Brain microvascular endothelial cell (primary cell): ENCODE measurements at regions not wholly inside any gene's neighbourhood (a gene's known extent, or its start where the extent isn't known, plus 50 kb on each side); places are given as distances from the start of the nearest gene placed in this dataset.

ENCODE experiments used
- DNase-seq: peaks from one replicate; pipeline ENCODE4 v3.0.0-alpha.2; 2020
- H3K27ac ChIP-seq: fragments of 250-450 bp; sonication (Bioruptor Pico); 2 replicates; pipeline ENCODE4 v1.5.1; 2020; ENCODE audit warnings: mild to moderate bottlenecking, moderate library complexity
- H3K27me3 ChIP-seq: fragments of 250-450 bp; sonication (Bioruptor Pico); replicated peaks from 2 replicates; pipeline ENCODE4 v1.5.1; 2020; ENCODE audit warnings: mild to moderate bottlenecking
- H3K36me3 ChIP-seq: fragments of 250-450 bp; sonication (Bioruptor Pico); replicated peaks from 2 replicates; pipeline ENCODE4 v1.5.1; 2020; ENCODE audit warnings: mild to moderate bottlenecking
- H3K4me3 ChIP-seq: 2 replicates; pipeline ENCODE4 v1.5.1; 2011; ENCODE audit warnings: low read depth, mild to moderate bottlenecking, control low read depth, low read length, moderate library complexity
- CTCF ChIP-seq: IDR thresholded peaks from 2 replicates; pipeline ENCODE4 v1.5.1; 2011; ENCODE audit warnings: low read depth, mild to moderate bottlenecking, moderate library complexity, low read length, control low read depth, inconsistent platforms; ENCODE audit errors: missing control alignments
- in situ Hi-C: cut with HindIII; loops from 2 replicates; pipeline ENCODE4 v1.10.0; 2017; ENCODE audit warnings: low sequenced_read_pairs, low pct_ligation_motif_present

- no peak for DNase-seq
- in situ Hi-C loops: no loop called here
- H3K27ac ChIP-seq: no peak overlapping the region
- H3K36me3 ChIP-seq: no peaks in the 10 kb centered on the region
- peaks cover 4% of the 10 kb centered on the region for H3K27me3 ChIP-seq
- H3K4me3 ChIP-seq: no peak overlapping the region
- no peak for TF ChIP-seq CTCF
These were observed 519.4 kb downstream of the SHQ1 start for GRCh38 chr3:72328755-72329277.

GRCh38 chr3:72327008-72327407 lies 521.2 kb downstream of the SHQ1 start:
- no peaks in the 10 kb centered on the region for H3K36me3 ChIP-seq
- in situ Hi-C loops: no loop called here
- TF ChIP-seq CTCF: no peak
- H3K27ac ChIP-seq: no peak overlapping the region
- no peak for DNase-seq
- peaks cover 4% of the 10 kb centered on the region for H3K27me3 ChIP-seq
- no peak overlapping the region for H3K4me3 ChIP-seq

- no peak overlapping the region for H3K27ac ChIP-seq
- no peak overlapping the region for H3K4me3 ChIP-seq
- H3K27me3 ChIP-seq: peaks cover 4% of the 10 kb centered on the region
- no peak for TF ChIP-seq CTCF
- in situ Hi-C loops: no loop called here
- DNase-seq: no peak
- no peaks in the 10 kb centered on the region for H3K36me3 ChIP-seq
These were observed 523.9 kb downstream of the SHQ1 start for GRCh38 chr3:72324253-72324811.

- TF ChIP-seq CTCF: no peak
- no peak for DNase-seq
- no peaks in the 10 kb centered on the region for H3K27me3 ChIP-seq
- H3K4me3 ChIP-seq: no peak overlapping the region
- in situ Hi-C loops: no loop called here
- H3K36me3 ChIP-seq: no peaks in the 10 kb centered on the region
- H3K27ac ChIP-seq: no peak overlapping the region
These were observed 524.5 kb downstream of the SHQ1 start for GRCh38 chr3:72323773-72324172.

- DNase-seq: no peak
- TF ChIP-seq CTCF: no peak
- Histone ChIP-seq H3K27me3 (no peaks in the 10 kb centered on the region), H3K4me3 (no peak overlapping the region), H3K27ac (no peak overlapping the region), H3K36me3 (no peaks in the 10 kb centered on the region)
- in situ Hi-C loops: no loop called here
These were observed 525.8 kb downstream of the SHQ1 start for GRCh38 chr3:72322264-72322976.
